ENCODE measurements at regions not wholly inside any gene's neighbourhood (a gene's known extent, or its start where the extent isn't known, plus 50 kb on each side); places are given as distances from the start of the nearest gene placed in this dataset.

GRCh38 chr20:7269452-7269851 lies 502.0 kb downstream of the BMP2 start:
- Histone ChIP-seq H3K36me3 (ENCODE audit: insufficient read depth, low read length) (no peaks in the 10 kb centered on the region), H3K9me3 (ENCODE audit: control insufficient read depth, insufficient read depth, low read length) (no peaks in the 10 kb centered on the region), H3K9ac (ENCODE audit: low read depth, low read length) (no peak overlapping the region), H3K4me1 (ENCODE audit: insufficient read depth, low read length) (no peaks in the 10 kb centered on the region)

GRCh38 chr20:7272512-7272911 lies 505.0 kb downstream of the BMP2 start:
- no peak overlapping the region for H3K9ac ChIP-seq (ENCODE audit: low read depth, low read length)
- H3K9me3 ChIP-seq (ENCODE audit: control insufficient read depth, insufficient read depth, low read length) = no peaks in the 10 kb centered on the region
- H3K36me3 ChIP-seq (ENCODE audit: insufficient read depth, low read length) = no peaks in the 10 kb centered on the region
- H3K4me1 ChIP-seq (ENCODE audit: insufficient read depth, low read length) = no peaks in the 10 kb centered on the region

- Histone ChIP-seq H3K9me3 (ENCODE audit: control insufficient read depth, insufficient read depth, low read length) (no peaks in the 10 kb centered on the region), H3K9ac (ENCODE audit: low read depth, low read length) (no peak overlapping the region), H3K36me3 (ENCODE audit: insufficient read depth, low read length) (no peaks in the 10 kb centered on the region), H3K4me1 (ENCODE audit: insufficient read depth, low read length) (no peaks in the 10 kb centered on the region)
Observed at GRCh38 chr20:7274870-7275269, 507.4 kb downstream of the BMP2 start.

- H3K9ac ChIP-seq (ENCODE audit: low read depth, low read length) = no peak overlapping the region
- H3K36me3 ChIP-seq (ENCODE audit: insufficient read depth, low read length) = no peaks in the 10 kb centered on the region
- H3K9me3 ChIP-seq (ENCODE audit: control insufficient read depth, insufficient read depth, low read length) = no peaks in the 10 kb centered on the region
- H3K4me1 ChIP-seq (ENCODE audit: insufficient read depth, low read length) = no peaks in the 10 kb centered on the region
Observed at GRCh38 chr20:7275645-7276237, 508.3 kb downstream of the BMP2 start.

GRCh38 chr20:7285918-7286556 lies 518.6 kb downstream of the BMP2 start:
- Histone ChIP-seq H3K9me3 (ENCODE audit: control insufficient read depth, insufficient read depth, low read length) (no peaks in the 10 kb centered on the region), H3K9ac (ENCODE audit: low read depth, low read length) (no peak overlapping the region), H3K4me1 (ENCODE audit: insufficient read depth, low read length) (no peaks in the 10 kb centered on the region; the same call in 1 of the 2 replicates), H3K36me3 (ENCODE audit: insufficient read depth, low read length) (no peaks in the 10 kb centered on the region)

- no peak overlapping the region for H3K9ac ChIP-seq (ENCODE audit: low read depth, low read length)
- H3K36me3 ChIP-seq (ENCODE audit: insufficient read depth, low read length) = no peaks in the 10 kb centered on the region
- H3K4me1 ChIP-seq (ENCODE audit: insufficient read depth, low read length) = peaks cover 5% of the 10 kb centered on the region; the same call in 1 of the 2 replicates
- no peaks in the 10 kb centered on the region for H3K9me3 ChIP-seq (ENCODE audit: control insufficient read depth, insufficient read depth, low read length)
Observed at GRCh38 chr20:7291323-7291943, 523.9 kb downstream of the BMP2 start.

GRCh38 chr20:7291946-7292345 lies 524.5 kb downstream of the BMP2 start:
- H3K36me3 ChIP-seq (ENCODE audit: insufficient read depth, low read length) = no peaks in the 10 kb centered on the region
- H3K4me1 ChIP-seq (ENCODE audit: insufficient read depth, low read length) = peaks cover 5% of the 10 kb centered on the region; the same call in 1 of the 2 replicates
- no peaks in the 10 kb centered on the region for H3K9me3 ChIP-seq (ENCODE audit: control insufficient read depth, insufficient read depth, low read length)
- H3K9ac ChIP-seq (ENCODE audit: low read depth, low read length) = no peak overlapping the region

- Histone ChIP-seq H3K9me3 (ENCODE audit: control insufficient read depth, insufficient read depth, low read length) (no peaks in the 10 kb centered on the region), H3K9ac (ENCODE audit: low read depth, low read length) (no peak overlapping the region), H3K4me1 (ENCODE audit: insufficient read depth, low read length) (peaks cover 5% of the 10 kb centered on the region; the same call in 1 of the 2 replicates), H3K36me3 (ENCODE audit: insufficient read depth, low read length) (no peaks in the 10 kb centered on the region)
Observed at GRCh38 chr20:7294816-7295360, 527.4 kb downstream of the BMP2 start.

GRCh38 chr20:7301807-7302206 lies 534.3 kb downstream of the BMP2 start:
- Histone ChIP-seq H3K9me3 (ENCODE audit: control insufficient read depth, insufficient read depth, low read length) (no peaks in the 10 kb centered on the region), H3K9ac (ENCODE audit: low read depth, low read length) (no peak overlapping the region), H3K36me3 (ENCODE audit: insufficient read depth, low read length) (no peaks in the 10 kb centered on the region), H3K4me1 (ENCODE audit: insufficient read depth, low read length) (peaks cover 5% of the 10 kb centered on the region; the same call in 1 of the 2 replicates)

GRCh38 chr20:7302250-7302649 lies 534.8 kb downstream of the BMP2 start:
- no peaks in the 10 kb centered on the region for H3K36me3 ChIP-seq (ENCODE audit: insufficient read depth, low read length)
- no peaks in the 10 kb centered on the region for H3K9me3 ChIP-seq (ENCODE audit: control insufficient read depth, insufficient read depth, low read length)
- H3K4me1 ChIP-seq (ENCODE audit: insufficient read depth, low read length) = peaks cover 5% of the 10 kb centered on the region; the same call in 1 of the 2 replicates
- no peak overlapping the region for H3K9ac ChIP-seq (ENCODE audit: low read depth, low read length)

- H3K9me3 ChIP-seq (ENCODE audit: control insufficient read depth, insufficient read depth, low read length) = no peaks in the 10 kb centered on the region
- no peak overlapping the region for H3K9ac ChIP-seq (ENCODE audit: low read depth, low read length)
- peaks cover 5% of the 10 kb centered on the region; the same call in 1 of the 2 replicates for H3K4me1 ChIP-seq (ENCODE audit: insufficient read depth, low read length)
- H3K36me3 ChIP-seq (ENCODE audit: insufficient read depth, low read length) = no peaks in the 10 kb centered on the region
Observed at GRCh38 chr20:7305976-7306375, 538.5 kb downstream of the BMP2 start.

GRCh38 chr20:7308163-7308562 lies 540.7 kb downstream of the BMP2 start:
- Histone ChIP-seq H3K36me3 (ENCODE audit: insufficient read depth, low read length) (no peaks in the 10 kb centered on the region), H3K9ac (ENCODE audit: low read depth, low read length) (no peak overlapping the region), H3K9me3 (ENCODE audit: control insufficient read depth, insufficient read depth, low read length) (no peaks in the 10 kb centered on the region), H3K4me1 (ENCODE audit: insufficient read depth, low read length) (no peaks in the 10 kb centered on the region)

- H3K4me1 ChIP-seq (ENCODE audit: insufficient read depth, low read length) = no peaks in the 10 kb centered on the region
- H3K36me3 ChIP-seq (ENCODE audit: insufficient read depth, low read length) = no peaks in the 10 kb centered on the region
- H3K9me3 ChIP-seq (ENCODE audit: control insufficient read depth, insufficient read depth, low read length) = no peaks in the 10 kb centered on the region
- H3K9ac ChIP-seq (ENCODE audit: low read depth, low read length) = no peak overlapping the region
Observed at GRCh38 chr20:7313047-7313446, 545.6 kb downstream of the BMP2 start.

GRCh38 chr20:7323957-7324356 lies 556.5 kb downstream of the BMP2 start:
- H3K4me1 ChIP-seq (ENCODE audit: insufficient read depth, low read length) = no peaks in the 10 kb centered on the region
- no peaks in the 10 kb centered on the region for H3K36me3 ChIP-seq (ENCODE audit: insufficient read depth, low read length)
- no peak overlapping the region for H3K9ac ChIP-seq (ENCODE audit: low read depth, low read length)
- H3K9me3 ChIP-seq (ENCODE audit: control insufficient read depth, insufficient read depth, low read length) = no peaks in the 10 kb centered on the region

- no peaks in the 10 kb centered on the region for H3K4me1 ChIP-seq (ENCODE audit: insufficient read depth, low read length)
Observed at GRCh38 chr20:7327810-7328209, 560.3 kb downstream of the BMP2 start.

More at GRCh38 chr20:7327810-7328209, 560.3 kb downstream of the BMP2 start:
- no peaks in the 10 kb centered on the region for H3K9me3 ChIP-seq (ENCODE audit: control insufficient read depth, insufficient read depth, low read length)
- no peaks in the 10 kb centered on the region for H3K36me3 ChIP-seq (ENCODE audit: insufficient read depth, low read length)
- no peak overlapping the region for H3K9ac ChIP-seq (ENCODE audit: low read depth, low read length)
